Adrenal gland (tissue), 9 donors: ENCODE measurements at regions not wholly inside any gene's neighbourhood (a gene's known extent, or its start where the extent isn't known, plus 50 kb on each side); places are given as distances from the start of the nearest gene placed in this dataset.

ENCODE experiments used
- DNase-seq, 7 donors: peaks; one replicate each; pipeline ENCODE4 v3.0.0-alpha.2; 2019 to 2020
- H3K27ac ChIP-seq, 5 donors: fragments of 200-600 bp; sonication (generic) in 4 of 5; 1 replicate in 3 of 5; 2 replicates in 2 of 5; pipeline versions ENCODE4 v1.5.1 to v1.8.0; 2016 to 2020; ENCODE audit warnings: mild to moderate bottlenecking in 1 of 5
- H3K27me3 ChIP-seq: fragments of 200-600 bp; 2 replicates; pipeline ENCODE4 v1.8.0; 2021
- H3K36me3 ChIP-seq, 2 donors: fragments of 200-600 bp; replicated peaks in 1 of 2; 1 replicate in 1 of 2; 2 replicates in 1 of 2; pipeline versions ENCODE4 v1.5.1 to v1.8.0; 2018 to 2022
- H3K4me1 ChIP-seq, 2 donors: fragments of 200-600 bp; replicated peaks in 1 of 2; 1 replicate in 1 of 2; 2 replicates in 1 of 2; pipeline versions ENCODE4 v1.5.1 to v1.8.0; 2018 to 2021
- H3K4me3 ChIP-seq, 4 donors: fragments of 200-600 bp; sonication (generic) in 3 of 4; one replicate each; pipeline ENCODE4 v1.5.1; 2016 to 2018
- H3K9me3 ChIP-seq, 3 donors: fragments of 200-600 bp; sonication (generic) in 1 of 3; replicated peaks in 1 of 3; 1 replicate in 2 of 3; 2 replicates in 1 of 3; pipeline versions ENCODE4 v1.5.1 to v1.8.0; 2016 to 2021
- CTCF ChIP-seq, 6 experiments: fragments of 450-650 bp in 4 of 6; fragments of 200-600 bp in 2 of 6; sonication (generic) in 1 of 6; IDR thresholded peaks; 1 replicate in 5 of 6; 2 replicates in 1 of 6; pipeline versions ENCODE4 v1.5.1 to v1.8.0; 2016 to 2021; ENCODE audit warnings: antibody characterized with exemption in 6 of 6, mild to moderate bottlenecking in 2 of 6, moderate library complexity in 1 of 6
- POLR2A ChIP-seq, 2 donors: fragments of 450-650 bp; IDR thresholded peaks; one replicate each; pipeline ENCODE4 v1.6.1; 2017; ENCODE audit warnings: antibody characterized with exemption in 2 of 2, mild to moderate bottlenecking in 2 of 2, moderate library complexity in 1 of 2
- WGBS, 4 donors: extraction: QIAGEN DNeasy Blood & Tissue Kit in 2 of 4; methylation state at CpG; one replicate each; pipeline versions ENCODE4 v1.1.5 to v1.1.7; 2013 to 2017; 5-methylcytosine and 5-hydroxymethylcytosine counted together
- intact Hi-C, 2 donors: fragments of 100-400 bp; cut with DNase I; formaldehyde crosslinking; loops; one replicate each; pipeline versions ENCODE4 v1.14.1 to v1.15.0; 2022 to 2023
- donor health status: healthy with polysubstance abuse.
- donor health status: Bipolar disorder and iron deficiency.
- donor health status: DM: yes; HTN: yes; CAD: no.
- donor health status: DM: no; HTN: no; CAD: no.
- donor health status: DM: no; HTN: no; CAD: no.

DNA sequence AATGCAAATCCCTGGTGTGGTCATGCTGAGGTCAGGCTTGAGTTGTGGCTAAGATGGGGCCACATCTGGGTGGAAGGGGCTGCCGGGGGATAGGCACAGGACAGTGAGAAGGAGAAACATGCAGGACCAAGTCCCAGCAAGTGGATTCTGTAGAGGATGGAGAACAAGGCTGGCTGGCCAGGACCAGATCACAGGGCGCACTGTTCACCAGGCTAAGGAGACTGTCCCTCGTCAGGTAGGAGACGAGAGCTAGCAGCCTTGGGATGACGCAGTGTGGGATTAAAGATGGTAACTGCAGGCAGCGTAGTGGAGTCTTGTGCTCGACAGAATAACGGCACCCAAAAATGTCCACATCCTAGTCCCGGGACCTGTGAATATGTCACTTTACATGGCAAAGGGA lies 336.1 kb downstream of the BCL11B start:
- no peak for TF ChIP-seq CTCF (IDR thresholded peaks at IDR 0.05)
- TF ChIP-seq POLR2A (IDR thresholded peaks at IDR 0.05): no peak
- Histone ChIP-seq H3K4me1 (no peaks in the 10 kb centered on the region), H3K27ac (no peak overlapping the region), H3K36me3 (no peaks in the 10 kb centered on the region), H3K4me3 (no peak overlapping the region), H3K27me3 (no peaks in the 10 kb centered on the region), H3K9me3 (no peaks in the 10 kb centered on the region)
- DNase-seq: peak in 1 of 7 donors; percentile 23
- intact Hi-C loops: no loop called here
- WGBS, 4 donors: 89 to 94% (median 91%) methylated on average over 9 of the region's 9 CpGs

GRCh38 chr14:98937021-98937420 lies 335.0 kb downstream of the BCL11B start:
- H3K9me3 ChIP-seq: no peaks in the 10 kb centered on the region
- intact Hi-C loops: no loop called here
- no peaks in the 10 kb centered on the region for H3K27me3 ChIP-seq
- no peak overlapping the region for H3K4me3 ChIP-seq
- H3K4me1 ChIP-seq: no peaks in the 10 kb centered on the region
- H3K27ac ChIP-seq: no peak overlapping the region
- H3K36me3 ChIP-seq: no peaks in the 10 kb centered on the region
- WGBS, 4 donors: 45 to 85% (median 76%) methylated on average over 1 of the region's 1 CpG
- DNase-seq: no peak
- TF ChIP-seq POLR2A (IDR thresholded peaks at IDR 0.05): no peak
- TF ChIP-seq CTCF (IDR thresholded peaks at IDR 0.05): no peak

- no peak for TF ChIP-seq CTCF (IDR thresholded peaks at IDR 0.05)
- no peak for TF ChIP-seq POLR2A (IDR thresholded peaks at IDR 0.05)
- 85 to 92% (median 88%) methylated on average over 5 to 6 of the region's 6 CpGs for WGBS, 4 donors
- no peak for DNase-seq
- H3K36me3 ChIP-seq: no peaks in the 10 kb centered on the region
- no peaks in the 10 kb centered on the region for H3K27me3 ChIP-seq
- H3K4me1 ChIP-seq: no peaks in the 10 kb centered on the region
- H3K4me3 ChIP-seq: no peak overlapping the region
- H3K9me3 ChIP-seq: no peaks in the 10 kb centered on the region
- intact Hi-C loops: no loop called here
- no peak overlapping the region for H3K27ac ChIP-seq
These were observed 334.1 kb downstream of the BCL11B start for GRCh38 chr14:98937712-98938505.

- H3K4me3 ChIP-seq: no peak overlapping the region
- no peaks in the 10 kb centered on the region for H3K4me1 ChIP-seq
- H3K27me3 ChIP-seq: no peaks in the 10 kb centered on the region
- no peak overlapping the region for H3K27ac ChIP-seq
- TF ChIP-seq CTCF (IDR thresholded peaks at IDR 0.05) (no peak), POLR2A (IDR thresholded peaks at IDR 0.05) (no peak)
- H3K36me3 ChIP-seq: no peaks in the 10 kb centered on the region
- intact Hi-C loops: no loop called here
- WGBS, 4 donors: 85 to 91% (median 86%) methylated on average over 5 of the region's 5 CpGs
- no peak for DNase-seq
- no peaks in the 10 kb centered on the region for H3K9me3 ChIP-seq
These were observed 331.1 kb downstream of the BCL11B start for GRCh38 chr14:98940693-98941437.
